22Rv1 (cell line): ENCODE measurements at regions not wholly inside any gene's neighbourhood (a gene's known extent, or its start where the extent isn't known, plus 50 kb on each side); places are given as distances from the start of the nearest gene placed in this dataset.

Experiments
- ZFX ChIP-seq: fragments of 450-650 bp; IDR thresholded peaks from 2 replicates; pipeline ENCODE4 v1.6.1; 2017; ENCODE audit warnings: antibody characterized with exemption, borderline replicate concordance
- TF ChIP-seq, protein P1 (sequence below): fragments of 450-650 bp; IDR thresholded peaks from 2 replicates; pipeline ENCODE4 v1.5.1; 2017; ENCODE audit warnings: mild to moderate bottlenecking

DNA sequence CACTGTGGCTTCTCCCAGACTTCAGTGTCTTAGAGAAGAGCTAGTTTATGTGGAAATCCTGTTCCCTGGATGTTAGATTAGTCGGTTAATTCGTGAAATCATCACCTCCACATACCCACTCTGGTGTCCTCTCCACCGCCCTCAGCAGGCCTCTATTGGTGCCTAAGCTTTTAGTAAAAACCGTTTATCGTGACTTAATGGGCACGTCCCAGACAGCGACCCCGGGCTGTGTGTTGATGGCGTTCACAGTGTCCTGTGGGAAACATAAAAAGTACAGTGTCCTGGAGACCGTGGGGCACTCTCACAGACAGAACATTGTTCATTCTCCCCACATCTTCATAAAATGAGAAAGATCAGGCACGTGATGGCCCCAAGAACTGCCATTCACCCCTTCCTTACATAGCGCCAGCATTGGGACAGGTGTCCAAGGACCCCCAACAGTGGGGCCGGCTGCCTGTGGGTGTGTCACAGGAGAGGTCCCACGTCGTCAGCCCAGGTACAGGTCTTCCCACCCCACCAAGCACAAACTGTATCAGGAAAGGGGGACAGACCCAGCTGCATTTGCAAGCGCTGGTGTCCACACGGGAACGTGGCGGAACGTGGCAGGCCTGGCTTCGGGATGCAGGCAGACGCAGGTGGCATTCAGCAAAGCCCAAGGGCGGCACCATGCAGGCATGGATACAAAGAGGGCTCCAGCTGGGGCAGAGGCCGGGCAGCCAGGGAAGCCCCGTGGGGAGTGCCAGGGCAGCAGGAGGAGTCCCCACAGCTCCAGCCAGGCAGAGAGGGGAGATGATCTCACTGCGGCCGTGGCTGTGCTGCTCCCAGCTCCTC, 237.7 kb downstream of the DLL1 start:
- TF ChIP-seq, protein P1, sequence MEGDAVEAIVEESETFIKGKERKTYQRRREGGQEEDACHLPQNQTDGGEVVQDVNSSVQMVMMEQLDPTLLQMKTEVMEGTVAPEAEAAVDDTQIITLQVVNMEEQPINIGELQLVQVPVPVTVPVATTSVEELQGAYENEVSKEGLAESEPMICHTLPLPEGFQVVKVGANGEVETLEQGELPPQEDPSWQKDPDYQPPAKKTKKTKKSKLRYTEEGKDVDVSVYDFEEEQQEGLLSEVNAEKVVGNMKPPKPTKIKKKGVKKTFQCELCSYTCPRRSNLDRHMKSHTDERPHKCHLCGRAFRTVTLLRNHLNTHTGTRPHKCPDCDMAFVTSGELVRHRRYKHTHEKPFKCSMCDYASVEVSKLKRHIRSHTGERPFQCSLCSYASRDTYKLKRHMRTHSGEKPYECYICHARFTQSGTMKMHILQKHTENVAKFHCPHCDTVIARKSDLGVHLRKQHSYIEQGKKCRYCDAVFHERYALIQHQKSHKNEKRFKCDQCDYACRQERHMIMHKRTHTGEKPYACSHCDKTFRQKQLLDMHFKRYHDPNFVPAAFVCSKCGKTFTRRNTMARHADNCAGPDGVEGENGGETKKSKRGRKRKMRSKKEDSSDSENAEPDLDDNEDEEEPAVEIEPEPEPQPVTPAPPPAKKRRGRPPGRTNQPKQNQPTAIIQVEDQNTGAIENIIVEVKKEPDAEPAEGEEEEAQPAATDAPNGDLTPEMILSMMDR, result no peak
- no peak for TF ChIP-seq ZFX
